ENCODE measurements at regions not wholly inside any gene's neighbourhood (a gene's known extent, or its start where the extent isn't known, plus 50 kb on each side); places are given as distances from the start of the nearest gene placed in this dataset.

- no peak for TF ChIP-seq EZH2 (IDR thresholded peaks at IDR 0.05)
- no peak for TF ChIP-seq CTCF (IDR thresholded peaks at IDR 0.05 in 2 of 3, conservative IDR thresholded peaks at IDR 0.05 in 1 of 3; ENCODE audit: borderline replicate concordance in 1 of 3, insufficient read depth in 1 of 3, low read depth in 2 of 3, low read length in 2 of 3)
- TF ChIP-seq RAD21 (IDR thresholded peaks at IDR 0.05; ENCODE audit: low read depth): no peak
- TF ChIP-seq SIN3A (IDR thresholded peaks at IDR 0.05; ENCODE audit: low read depth): no peak
- no peak for TF ChIP-seq REST (IDR thresholded peaks at IDR 0.05; ENCODE audit: low read depth)
- no peak for TF ChIP-seq ZBTB33 (IDR thresholded peaks at IDR 0.05; ENCODE audit: extremely low read depth, insufficient replicate concordance, low read length)
- no peak for TF ChIP-seq YY1 (IDR thresholded peaks at IDR 0.05; ENCODE audit: extremely low read depth, insufficient replicate concordance, low read depth, low read length)
Measured at GRCh38 chr13:79802389-79803085, 321.6 kb downstream of the NDFIP2 start.
